ENCODE measurements at regions not wholly inside any gene's neighbourhood (a gene's known extent, or its start where the extent isn't known, plus 50 kb on each side); places are given as distances from the start of the nearest gene placed in this dataset.

GRCh38 chr11:25520459-25520858 is 811.5 kb upstream of the ANO3 start:
- TF ChIP-seq, protein P1, sequence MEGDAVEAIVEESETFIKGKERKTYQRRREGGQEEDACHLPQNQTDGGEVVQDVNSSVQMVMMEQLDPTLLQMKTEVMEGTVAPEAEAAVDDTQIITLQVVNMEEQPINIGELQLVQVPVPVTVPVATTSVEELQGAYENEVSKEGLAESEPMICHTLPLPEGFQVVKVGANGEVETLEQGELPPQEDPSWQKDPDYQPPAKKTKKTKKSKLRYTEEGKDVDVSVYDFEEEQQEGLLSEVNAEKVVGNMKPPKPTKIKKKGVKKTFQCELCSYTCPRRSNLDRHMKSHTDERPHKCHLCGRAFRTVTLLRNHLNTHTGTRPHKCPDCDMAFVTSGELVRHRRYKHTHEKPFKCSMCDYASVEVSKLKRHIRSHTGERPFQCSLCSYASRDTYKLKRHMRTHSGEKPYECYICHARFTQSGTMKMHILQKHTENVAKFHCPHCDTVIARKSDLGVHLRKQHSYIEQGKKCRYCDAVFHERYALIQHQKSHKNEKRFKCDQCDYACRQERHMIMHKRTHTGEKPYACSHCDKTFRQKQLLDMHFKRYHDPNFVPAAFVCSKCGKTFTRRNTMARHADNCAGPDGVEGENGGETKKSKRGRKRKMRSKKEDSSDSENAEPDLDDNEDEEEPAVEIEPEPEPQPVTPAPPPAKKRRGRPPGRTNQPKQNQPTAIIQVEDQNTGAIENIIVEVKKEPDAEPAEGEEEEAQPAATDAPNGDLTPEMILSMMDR (IDR thresholded peaks at IDR 0.05) = no peak
- no peak for TF ChIP-seq POLR2A (IDR thresholded peaks at IDR 0.05)
